ENCODE measurements at regions not wholly inside any gene's neighbourhood (a gene's known extent, or its start where the extent isn't known, plus 50 kb on each side); places are given as distances from the start of the nearest gene placed in this dataset.

GRCh38 chr13:33479105-33479504 is 193.6 kb upstream of the STARD13 start:
- 55% methylated on average over 4 of the region's 4 CpGs for WGBS (ENCODE audit: missing lambda C conversion rate)
- H3K4me2 ChIP-seq = no peak overlapping the region
- H3K9me3 ChIP-seq = peaks cover 5% of the 10 kb centered on the region
- H3K4me3 ChIP-seq = no peak overlapping the region
- POLR2A ChIA-PET = no interaction called here
- CTCF ChIA-PET = interaction anchor here (0.9 kb wide), 1 partner anchor 8 kb away, joined by 3 read pairs; no protein-coding TSS in a partner anchor
- no peak for TF ChIP-seq ESRRA (IDR thresholded peaks at IDR 0.05; ENCODE audit: borderline replicate concordance, low read length)
- TF ChIP-seq EHF (CRISPR knock-in tag; IDR thresholded peaks at IDR 0.05) = no peak
- TF ChIP-seq CBX8 (IDR thresholded peaks at IDR 0.05) = no peak
- no peak for TF ChIP-seq CHD2 (IDR thresholded peaks at IDR 0.05; ENCODE audit: low read length, partially characterized antibody)
- TF ChIP-seq POLR2A (IDR thresholded peaks at IDR 0.05; ENCODE audit: low read length) = no peak
- TF ChIP-seq JUN (IDR thresholded peaks at IDR 0.05) = no peak
- no peak for TF ChIP-seq NR3C1 (IDR thresholded peaks at IDR 0.05)
- TF ChIP-seq MAX (IDR thresholded peaks at IDR 0.05) = no peak
- no peak for TF ChIP-seq CTCF (IDR thresholded peaks at IDR 0.05)
- TF ChIP-seq SMC3 (IDR thresholded peaks at IDR 0.05) = no peak
- TF ChIP-seq ELK1 (IDR thresholded peaks at IDR 0.05; ENCODE audit: low read depth, low read length) = no peak
- no peak for TF ChIP-seq MYC (IDR thresholded peaks at IDR 0.05; ENCODE audit: borderline replicate concordance, low read length)
- TF ChIP-seq HOXB13 (CRISPR knock-in tag; IDR thresholded peaks at IDR 0.05; ENCODE audit: low read depth) = no peak
- TF ChIP-seq FOXS1 (CRISPR knock-in tag; IDR thresholded peaks at IDR 0.05) = no peak
- no peak for TF ChIP-seq ZNF302 (CRISPR knock-in tag; IDR thresholded peaks at IDR 0.05)
- TF ChIP-seq HMGXB4 (CRISPR knock-in tag; IDR thresholded peaks at IDR 0.05; ENCODE audit: borderline replicate concordance) = no peak
- no peak for TF ChIP-seq ZFP36 (IDR thresholded peaks at IDR 0.05; ENCODE audit: borderline replicate concordance, partially characterized antibody)
- no peak for TF ChIP-seq GATA3 (IDR thresholded peaks at IDR 0.05; ENCODE audit: borderline replicate concordance)
- DNase-seq (ENCODE audit: low read depth in 1 of 2, low spot score in 1 of 2) (no peak), ATAC-seq (no peak), FAIRE-seq (no peak)
- no peak overlapping the region for H3K27ac ChIP-seq
- no peaks in the 10 kb centered on the region for H3K4me1 ChIP-seq

- peaks cover 5% of the 10 kb centered on the region for H3K9me3 ChIP-seq
- no peak overlapping the region for H3K4me2 ChIP-seq
- DNase-seq (ENCODE audit: low read depth in 1 of 2, low spot score in 1 of 2) (no peak), ATAC-seq (no peak), FAIRE-seq (no peak)
- ChIA-PET CTCF (no interaction called here), POLR2A (no interaction called here)
- 0% methylated on average over 1 of the region's 1 CpG for WGBS (ENCODE audit: missing lambda C conversion rate)
- no peaks in the 10 kb centered on the region for H3K4me1 ChIP-seq
- no peak overlapping the region for H3K27ac ChIP-seq
- no peak overlapping the region for H3K4me3 ChIP-seq
- TF ChIP-seq HOXA7 (CRISPR knock-in tag; IDR thresholded peaks at IDR 0.05) (no peak), KDM1A (IDR thresholded peaks at IDR 0.05; ENCODE audit: low read depth) (no peak), NFE2L2 (conservative IDR thresholded peaks at IDR 0.05; ENCODE audit: low read length) (no peak), MYC (IDR thresholded peaks at IDR 0.05; ENCODE audit: borderline replicate concordance, low read length) (no peak), HOXB5 (CRISPR knock-in tag; IDR thresholded peaks at IDR 0.05) (no peak), TFCP2L1 (CRISPR knock-in tag; IDR thresholded peaks at IDR 0.05) (no peak), RAD21 (conservative IDR thresholded peaks at IDR 0.05 in 1 of 2, IDR thresholded peaks at IDR 0.05 in 1 of 2) (no peak), HES2 (IDR thresholded peaks at IDR 0.05) (no peak), RARB (CRISPR knock-in tag; IDR thresholded peaks at IDR 0.05) (no peak), HMGXB4 (CRISPR knock-in tag; IDR thresholded peaks at IDR 0.05; ENCODE audit: borderline replicate concordance) (no peak), PBX3 (IDR thresholded peaks at IDR 0.05) (no peak), FOSL2 (IDR thresholded peaks at IDR 0.05) (no peak), FOSL2 (CRISPR knock-in tag; IDR thresholded peaks at IDR 0.05) (no peak), PHF8 (IDR thresholded peaks at IDR 0.05; ENCODE audit: borderline replicate concordance, low read depth) (no peak), BCL3 (IDR thresholded peaks at IDR 0.05) (no peak), RFX5 (IDR thresholded peaks at IDR 0.05) (no peak)
Measured at GRCh38 chr13:33480561-33480960, 195.0 kb upstream of the STARD13 start.
